ENCODE measurements at regions not wholly inside any gene's neighbourhood (a gene's known extent, or its start where the extent isn't known, plus 50 kb on each side); places are given as distances from the start of the nearest gene placed in this dataset.

DNA sequence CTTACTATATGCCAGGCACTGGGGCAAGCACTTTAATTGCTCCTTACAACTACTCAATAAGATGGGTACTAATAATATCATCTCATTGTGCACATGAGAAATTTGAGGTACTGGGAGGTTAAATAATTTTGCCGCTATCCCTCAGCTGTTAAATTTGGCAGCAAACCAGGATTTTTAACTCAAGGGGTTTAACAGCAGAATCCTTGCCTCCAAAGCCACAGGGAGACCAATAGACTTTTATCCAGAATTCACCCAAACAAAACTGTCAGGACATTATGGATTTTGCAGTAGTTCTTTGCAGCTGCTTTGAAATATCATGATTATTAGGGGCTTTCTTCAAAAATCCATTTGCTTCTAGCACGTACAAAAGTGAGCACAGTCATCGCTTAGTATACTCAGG lies 136.2 kb downstream of the RPS12 start:
- TF ChIP-seq EZH2phosphoT487 (IDR thresholded peaks at IDR 0.05; ENCODE audit: borderline replicate concordance, low read length) (no peak), EZH2 (IDR thresholded peaks at IDR 0.05; ENCODE audit: low read length, unreplicated experiment) (no peak)
- TF ChIP-seq, protein P1, sequence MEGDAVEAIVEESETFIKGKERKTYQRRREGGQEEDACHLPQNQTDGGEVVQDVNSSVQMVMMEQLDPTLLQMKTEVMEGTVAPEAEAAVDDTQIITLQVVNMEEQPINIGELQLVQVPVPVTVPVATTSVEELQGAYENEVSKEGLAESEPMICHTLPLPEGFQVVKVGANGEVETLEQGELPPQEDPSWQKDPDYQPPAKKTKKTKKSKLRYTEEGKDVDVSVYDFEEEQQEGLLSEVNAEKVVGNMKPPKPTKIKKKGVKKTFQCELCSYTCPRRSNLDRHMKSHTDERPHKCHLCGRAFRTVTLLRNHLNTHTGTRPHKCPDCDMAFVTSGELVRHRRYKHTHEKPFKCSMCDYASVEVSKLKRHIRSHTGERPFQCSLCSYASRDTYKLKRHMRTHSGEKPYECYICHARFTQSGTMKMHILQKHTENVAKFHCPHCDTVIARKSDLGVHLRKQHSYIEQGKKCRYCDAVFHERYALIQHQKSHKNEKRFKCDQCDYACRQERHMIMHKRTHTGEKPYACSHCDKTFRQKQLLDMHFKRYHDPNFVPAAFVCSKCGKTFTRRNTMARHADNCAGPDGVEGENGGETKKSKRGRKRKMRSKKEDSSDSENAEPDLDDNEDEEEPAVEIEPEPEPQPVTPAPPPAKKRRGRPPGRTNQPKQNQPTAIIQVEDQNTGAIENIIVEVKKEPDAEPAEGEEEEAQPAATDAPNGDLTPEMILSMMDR (conservative IDR thresholded peaks at IDR 0.05; ENCODE audit: low read depth, low read length): no peak
